Suprapubic skin (tissue), 4 donors: ENCODE measurements at regions not wholly inside any gene's neighbourhood (a gene's known extent, or its start where the extent isn't known, plus 50 kb on each side); places are given as distances from the start of the nearest gene placed in this dataset.

Source experiments
- DNase-seq, 2 donors: peaks; one replicate each; pipeline ENCODE4 v3.0.0-alpha.2; 2019; ENCODE audit warnings: low spot score in 2 of 2
- H3K27ac ChIP-seq: fragments of 200-600 bp; sonication (generic); one replicate; pipeline ENCODE4 v1.5.1; 2019
- H3K27me3 ChIP-seq: fragments of 200-600 bp; sonication (generic); one replicate; pipeline ENCODE4 v1.5.1; 2019
- H3K36me3 ChIP-seq: fragments of 200-600 bp; sonication (generic); one replicate; pipeline ENCODE4 v1.5.1; 2019
- H3K4me1 ChIP-seq: fragments of 200-600 bp; sonication (generic); one replicate; pipeline ENCODE4 v1.5.1; 2019
- H3K4me3 ChIP-seq: fragments of 200-600 bp; sonication (generic); one replicate; pipeline ENCODE4 v1.5.1; 2019; ENCODE audit warnings: mild to moderate bottlenecking
- H3K9me3 ChIP-seq: fragments of 200-600 bp; sonication (generic); one replicate; pipeline ENCODE4 v1.5.1; 2019
- EP300 ChIP-seq: sonication (generic); formaldehyde crosslinking; IDR thresholded peaks from one replicate; pipeline ENCODE4 v1.6.1; 2017; ENCODE audit warnings: antibody characterized with exemption
- POLR2A ChIP-seq, 2 donors: fragments of 450-650 bp; IDR thresholded peaks; one replicate each; pipeline ENCODE4 v1.6.1; 2017; ENCODE audit warnings: antibody characterized with exemption in 2 of 2, mild to moderate bottlenecking in 2 of 2, moderate library complexity in 2 of 2
- POLR2AphosphoS5 ChIP-seq, 3 donors: sonication (generic); formaldehyde crosslinking; IDR thresholded peaks; one replicate each; pipeline ENCODE4 v1.6.1; 2017; ENCODE audit warnings: antibody characterized with exemption in 3 of 3
- WGBS: methylation state at CpG from one replicate; pipeline ENCODE4 v1.1.5; 2018; 5-methylcytosine and 5-hydroxymethylcytosine counted together
- TF ChIP-seq, protein P1 (sequence below), 2 donors: fragments of 200-600 bp in 1 of 2; fragments of 450-650 bp in 1 of 2; sonication (generic) in 1 of 2; IDR thresholded peaks; one replicate each; pipeline ENCODE4 v1.5.1; 2016 to 2019; ENCODE audit warnings: antibody characterized with exemption in 2 of 2, mild to moderate bottlenecking in 1 of 2, moderate library complexity in 1 of 2

DNA sequence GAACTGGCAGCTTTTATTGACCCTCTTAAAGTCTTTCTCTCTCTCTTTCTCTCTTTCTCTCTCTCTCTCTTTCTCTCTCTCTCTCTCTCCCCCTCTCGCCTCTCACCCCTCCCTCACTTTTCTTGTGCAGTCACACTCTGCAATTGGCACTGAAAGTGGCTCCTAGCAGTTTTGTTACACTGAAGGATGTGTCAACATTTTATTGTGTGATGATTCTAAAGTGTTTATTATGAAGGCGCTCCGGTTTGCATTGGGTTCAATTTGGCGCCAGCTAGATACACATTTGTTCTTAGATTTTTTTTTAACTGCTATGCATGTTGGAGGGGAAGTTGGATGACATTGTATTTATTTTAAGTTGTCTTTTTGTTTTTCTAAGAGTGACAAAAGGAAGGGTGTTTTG is 64.0 kb upstream of the CHRM3 start:
- WGBS = 52% methylated on average over 4 of the region's 4 CpGs
- Histone ChIP-seq H3K4me3 (no peak overlapping the region), H3K9me3 (no peaks in the 10 kb centered on the region), H3K27ac (no peak overlapping the region), H3K27me3 (no peaks in the 10 kb centered on the region), H3K36me3 (no peaks in the 10 kb centered on the region), H3K4me1 (no peaks in the 10 kb centered on the region)
- no peak for DNase-seq
- TF ChIP-seq POLR2A (IDR thresholded peaks at IDR 0.05) (no peak), POLR2AphosphoS5 (IDR thresholded peaks at IDR 0.05) (no peak), EP300 (no peak)
- TF ChIP-seq, protein P1, sequence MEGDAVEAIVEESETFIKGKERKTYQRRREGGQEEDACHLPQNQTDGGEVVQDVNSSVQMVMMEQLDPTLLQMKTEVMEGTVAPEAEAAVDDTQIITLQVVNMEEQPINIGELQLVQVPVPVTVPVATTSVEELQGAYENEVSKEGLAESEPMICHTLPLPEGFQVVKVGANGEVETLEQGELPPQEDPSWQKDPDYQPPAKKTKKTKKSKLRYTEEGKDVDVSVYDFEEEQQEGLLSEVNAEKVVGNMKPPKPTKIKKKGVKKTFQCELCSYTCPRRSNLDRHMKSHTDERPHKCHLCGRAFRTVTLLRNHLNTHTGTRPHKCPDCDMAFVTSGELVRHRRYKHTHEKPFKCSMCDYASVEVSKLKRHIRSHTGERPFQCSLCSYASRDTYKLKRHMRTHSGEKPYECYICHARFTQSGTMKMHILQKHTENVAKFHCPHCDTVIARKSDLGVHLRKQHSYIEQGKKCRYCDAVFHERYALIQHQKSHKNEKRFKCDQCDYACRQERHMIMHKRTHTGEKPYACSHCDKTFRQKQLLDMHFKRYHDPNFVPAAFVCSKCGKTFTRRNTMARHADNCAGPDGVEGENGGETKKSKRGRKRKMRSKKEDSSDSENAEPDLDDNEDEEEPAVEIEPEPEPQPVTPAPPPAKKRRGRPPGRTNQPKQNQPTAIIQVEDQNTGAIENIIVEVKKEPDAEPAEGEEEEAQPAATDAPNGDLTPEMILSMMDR (IDR thresholded peaks at IDR 0.05) = no peak

- Histone ChIP-seq H3K36me3 (no peaks in the 10 kb centered on the region), H3K27me3 (no peaks in the 10 kb centered on the region), H3K9me3 (no peaks in the 10 kb centered on the region), H3K27ac (no peak overlapping the region), H3K4me1 (no peaks in the 10 kb centered on the region), H3K4me3 (no peak overlapping the region)
- WGBS = 69% methylated on average over 1 of the region's 1 CpG
- no peak for DNase-seq
- TF ChIP-seq POLR2AphosphoS5 (IDR thresholded peaks at IDR 0.05) = no peak
Observed at GRCh38 chr1:239321877-239322276, 64.5 kb upstream of the CHRM3 start.

GRCh38 chr1:239317948-239318347 is 68.4 kb upstream of the CHRM3 start:
- H3K9me3 ChIP-seq = no peaks in the 10 kb centered on the region
- TF ChIP-seq POLR2A (IDR thresholded peaks at IDR 0.05) = no peak
- TF ChIP-seq, protein P1 (IDR thresholded peaks at IDR 0.05) = no peak
- TF ChIP-seq POLR2AphosphoS5 (IDR thresholded peaks at IDR 0.05) = no peak
- no peak for TF ChIP-seq EP300
- 95% methylated on average over 1 of the region's 1 CpG for WGBS
- H3K4me1 ChIP-seq = no peaks in the 10 kb centered on the region
- no peaks in the 10 kb centered on the region for H3K36me3 ChIP-seq
- no peaks in the 10 kb centered on the region for H3K27me3 ChIP-seq
- no peak for DNase-seq
- H3K27ac ChIP-seq = no peak overlapping the region
- H3K4me3 ChIP-seq = no peak overlapping the region

DNA sequence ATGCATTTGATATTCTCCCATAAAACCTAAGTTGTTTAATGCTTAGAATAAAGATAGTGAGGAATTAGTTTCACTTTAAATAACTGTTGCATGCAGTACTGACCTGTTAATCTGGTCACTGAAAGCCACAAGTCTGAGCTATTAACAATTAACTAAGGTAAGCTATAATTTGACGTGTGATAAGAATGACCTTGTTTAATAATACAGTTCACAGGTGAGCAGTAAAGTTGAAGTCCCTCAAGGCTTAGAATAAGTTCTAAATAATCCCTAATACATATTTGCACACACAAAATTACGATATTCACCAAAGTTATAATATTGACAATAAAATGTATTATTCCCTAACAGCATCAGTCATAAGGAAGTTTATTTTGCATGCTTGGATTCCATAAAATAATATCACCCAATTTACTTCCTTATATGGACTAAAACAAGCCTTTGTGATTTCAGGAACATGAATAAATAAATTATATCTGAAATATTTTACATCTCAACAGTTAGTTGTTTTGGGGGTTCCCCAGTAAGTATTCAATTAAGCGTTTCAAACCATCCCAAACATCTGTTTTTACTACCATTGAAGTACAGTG is 70.6 kb upstream of the CHRM3 start:
- Histone ChIP-seq H3K27ac (no peak overlapping the region), H3K9me3 (no peaks in the 10 kb centered on the region), H3K36me3 (no peaks in the 10 kb centered on the region), H3K27me3 (no peaks in the 10 kb centered on the region), H3K4me3 (no peak overlapping the region), H3K4me1 (no peaks in the 10 kb centered on the region)
- TF ChIP-seq POLR2A (IDR thresholded peaks at IDR 0.05) (no peak), EP300 (no peak), POLR2AphosphoS5 (IDR thresholded peaks at IDR 0.05) (no peak)
- TF ChIP-seq, protein P1 (IDR thresholded peaks at IDR 0.05) = no peak
- WGBS = 68% methylated on average over 3 of the region's 3 CpGs
- DNase-seq = no peak

DNA sequence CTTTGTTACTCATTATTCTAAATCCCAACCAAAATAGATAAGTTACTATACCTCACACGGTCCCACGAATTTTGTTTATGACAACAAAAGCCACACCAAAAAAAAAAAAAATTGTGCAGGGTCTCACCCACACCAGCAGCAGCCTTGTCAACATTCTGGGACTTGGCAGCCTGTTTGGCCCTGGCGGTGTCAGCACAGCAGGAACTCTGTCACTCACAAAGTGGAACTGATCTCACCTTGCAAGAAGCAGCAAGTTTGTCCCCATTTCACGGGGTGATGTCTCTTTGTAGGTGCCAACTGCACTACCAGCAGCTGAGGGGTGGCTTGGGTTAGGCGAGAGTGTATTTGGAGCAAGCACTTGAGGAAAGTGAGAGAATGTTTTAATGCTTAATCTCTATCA is 75.0 kb upstream of the CHRM3 start:
- Histone ChIP-seq H3K9me3 (no peaks in the 10 kb centered on the region), H3K36me3 (no peaks in the 10 kb centered on the region), H3K27me3 (no peaks in the 10 kb centered on the region), H3K4me1 (no peaks in the 10 kb centered on the region), H3K4me3 (no peak overlapping the region), H3K27ac (no peak overlapping the region)
- WGBS = 75% methylated on average over 5 of the region's 5 CpGs
- TF ChIP-seq POLR2A (IDR thresholded peaks at IDR 0.05) = no peak
- no peak for TF ChIP-seq POLR2AphosphoS5 (IDR thresholded peaks at IDR 0.05)
- TF ChIP-seq EP300 = no peak
- TF ChIP-seq, protein P1 (IDR thresholded peaks at IDR 0.05) = no peak
- DNase-seq = no peak
